Nephron (organoid): ENCODE measurements at regions not wholly inside any gene's neighbourhood (a gene's known extent, or its start where the extent isn't known, plus 50 kb on each side); places are given as distances from the start of the nearest gene placed in this dataset.

Source experiments
- H3K27ac Mint-ChIP-seq, 3 experiments: 2 replicates each; pipeline ENCODE4 v1.8.0; 2020; ENCODE audit warnings: mixed read lengths in 3 of 3, mild to moderate bottlenecking in 2 of 3, moderate library complexity in 1 of 3
- H3K27me3 Mint-ChIP-seq: 2 replicates; pipeline ENCODE4 v1.8.0; 2021; ENCODE audit warnings: low read depth, mild to moderate bottlenecking, moderate library complexity, mixed read lengths
- H3K36me3 Mint-ChIP-seq: 2 replicates; pipeline ENCODE4 v1.8.0; 2020; ENCODE audit warnings: low read depth, mixed read lengths
- H3K4me1 Mint-ChIP-seq: 2 replicates; pipeline ENCODE4 v1.8.0; 2020; ENCODE audit warnings: mixed read lengths
- H3K4me3 Mint-ChIP-seq, 3 experiments: 2 replicates each; pipeline ENCODE4 v1.8.0; 2020; ENCODE audit warnings: mild to moderate bottlenecking in 3 of 3, mixed read lengths in 3 of 3, moderate library complexity in 2 of 3
- H3K9me3 Mint-ChIP-seq: 2 replicates; pipeline ENCODE4 v1.8.0; 2020; ENCODE audit warnings: mixed read lengths
- CTCF ChIP-seq, 3 experiments: fragments of 200-600 bp; sonication (generic); IDR thresholded peaks; one replicate each; pipeline ENCODE4 v1.5.0; 2021; ENCODE audit warnings: antibody characterized with exemption in 3 of 3; ENCODE audit not compliant: unreplicated experiment in 3 of 3

- Mint-ChIP-seq H3K27ac (no peak overlapping the region), H3K4me3 (no peak overlapping the region), H3K9me3 (peaks cover 5% of the 10 kb centered on the region), H3K4me1 (no peaks in the 10 kb centered on the region), H3K27me3 (no peaks in the 10 kb centered on the region), H3K36me3 (no peaks in the 10 kb centered on the region)
- no peak for TF ChIP-seq CTCF (IDR thresholded peaks at IDR 0.05; ENCODE audit: unreplicated experiment in 3 of 3)
These were observed 406.9 kb downstream of the RFC3 start for GRCh38 chr13:34224877-34225276.

- no peak overlapping the region for H3K27ac Mint-ChIP-seq
- peaks cover 26% of the 10 kb centered on the region for H3K9me3 Mint-ChIP-seq
- no peak overlapping the region for H3K4me3 Mint-ChIP-seq
- H3K4me1 Mint-ChIP-seq: no peaks in the 10 kb centered on the region
- TF ChIP-seq CTCF (IDR thresholded peaks at IDR 0.05; ENCODE audit: unreplicated experiment in 3 of 3): no peak
- H3K27me3 Mint-ChIP-seq: no peaks in the 10 kb centered on the region
- no peaks in the 10 kb centered on the region for H3K36me3 Mint-ChIP-seq
These were observed 412.3 kb downstream of the RFC3 start for GRCh38 chr13:34230271-34230670.

- no peak overlapping the region for H3K4me3 Mint-ChIP-seq
- H3K27me3 Mint-ChIP-seq: no peaks in the 10 kb centered on the region
- peaks cover 12% of the 10 kb centered on the region for H3K9me3 Mint-ChIP-seq
- no peaks in the 10 kb centered on the region for H3K36me3 Mint-ChIP-seq
- TF ChIP-seq CTCF (IDR thresholded peaks at IDR 0.05; ENCODE audit: unreplicated experiment in 3 of 3): no peak
- no peaks in the 10 kb centered on the region for H3K4me1 Mint-ChIP-seq
- no peak overlapping the region for H3K27ac Mint-ChIP-seq
These were observed 423.4 kb downstream of the RFC3 start for GRCh38 chr13:34241332-34241731.

GRCh38 chr13:34243403-34243802 lies 425.5 kb downstream of the RFC3 start:
- Mint-ChIP-seq H3K4me1 (peaks cover 10% of the 10 kb centered on the region), H3K9me3 (peaks cover 3% of the 10 kb centered on the region), H3K4me3 (no peak overlapping the region), H3K27ac (no peak overlapping the region), H3K36me3 (no peaks in the 10 kb centered on the region), H3K27me3 (no peaks in the 10 kb centered on the region)
- TF ChIP-seq CTCF (IDR thresholded peaks at IDR 0.05; ENCODE audit: unreplicated experiment in 3 of 3): no peak

- Mint-ChIP-seq H3K9me3 (no peaks in the 10 kb centered on the region), H3K27me3 (no peaks in the 10 kb centered on the region), H3K4me1 (peaks cover 10% of the 10 kb centered on the region), H3K4me3 (no peak overlapping the region), H3K36me3 (no peaks in the 10 kb centered on the region), H3K27ac (no peak overlapping the region)
- TF ChIP-seq CTCF (IDR thresholded peaks at IDR 0.05; ENCODE audit: unreplicated experiment in 3 of 3): no peak
These were observed 428.6 kb downstream of the RFC3 start for GRCh38 chr13:34246511-34246910.

- TF ChIP-seq CTCF (IDR thresholded peaks at IDR 0.05; ENCODE audit: unreplicated experiment in 3 of 3): no peak
- no peaks in the 10 kb centered on the region for H3K36me3 Mint-ChIP-seq
- no peaks in the 10 kb centered on the region for H3K27me3 Mint-ChIP-seq
- H3K4me3 Mint-ChIP-seq: no peak overlapping the region
- no peaks in the 10 kb centered on the region for H3K9me3 Mint-ChIP-seq
- peaks cover 10% of the 10 kb centered on the region for H3K4me1 Mint-ChIP-seq
- no peak overlapping the region for H3K27ac Mint-ChIP-seq
These were observed 429.6 kb downstream of the RFC3 start for GRCh38 chr13:34247596-34247995.
